ENCODE measurements at regions not wholly inside any gene's neighbourhood (a gene's known extent, or its start where the extent isn't known, plus 50 kb on each side); places are given as distances from the start of the nearest gene placed in this dataset.

DNA sequence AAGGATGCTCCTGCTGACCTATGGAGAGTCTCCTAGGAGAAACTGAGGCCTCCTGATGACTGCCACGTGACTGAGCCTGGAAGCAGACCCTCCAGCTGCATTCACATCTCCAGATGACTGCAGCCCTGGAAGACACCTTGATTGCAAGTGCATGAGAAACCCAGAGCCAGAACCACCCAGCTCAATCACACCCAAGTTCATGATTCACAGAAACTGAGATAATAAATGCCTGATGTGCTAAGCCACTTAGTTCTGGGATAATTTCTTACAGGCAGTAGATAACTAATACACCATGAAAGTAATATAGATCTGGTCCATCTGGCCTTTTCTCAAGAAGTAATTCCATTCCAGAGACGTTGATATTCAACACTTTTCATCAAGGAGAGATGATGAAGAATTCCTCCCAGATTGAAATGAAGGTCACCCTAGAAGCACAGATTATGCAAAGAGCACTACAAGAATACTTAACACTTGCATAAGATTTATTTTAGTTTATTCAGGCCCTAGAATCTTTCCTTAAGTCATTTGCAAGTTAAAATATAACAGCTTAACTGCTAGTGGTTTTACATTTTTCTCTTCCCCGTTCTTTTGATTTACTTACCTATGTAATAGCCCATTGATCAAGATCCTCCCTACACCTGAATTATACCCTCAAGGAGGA lies 208.2 kb upstream of the INHBA start:
- Mint-ChIP-seq H3K4me3 (ENCODE audit: low read depth, unreplicated experiment) (no peak overlapping the region), H3K27ac (ENCODE audit: unreplicated experiment) (no peak overlapping the region), H3K27me3 (ENCODE audit: unreplicated experiment) (no peaks in the 10 kb centered on the region), H3K4me1 (ENCODE audit: low read depth, unreplicated experiment) (no peaks in the 10 kb centered on the region), H3K36me3 (ENCODE audit: insufficient read depth, unreplicated experiment) (no peaks in the 10 kb centered on the region), H3K9me3 (ENCODE audit: low read depth, unreplicated experiment) (peaks cover 3% of the 10 kb centered on the region)
- intact Hi-C loops (cut with micrococcal nuclease; ENCODE audit: unreplicated experiment) = no loop called here
- BruUV-seq (replicated peaks) = no TSS peak
- CTCF ChIA-PET = no interaction called here
- DNase-seq = no peak
- TF ChIP-seq, protein P1, sequence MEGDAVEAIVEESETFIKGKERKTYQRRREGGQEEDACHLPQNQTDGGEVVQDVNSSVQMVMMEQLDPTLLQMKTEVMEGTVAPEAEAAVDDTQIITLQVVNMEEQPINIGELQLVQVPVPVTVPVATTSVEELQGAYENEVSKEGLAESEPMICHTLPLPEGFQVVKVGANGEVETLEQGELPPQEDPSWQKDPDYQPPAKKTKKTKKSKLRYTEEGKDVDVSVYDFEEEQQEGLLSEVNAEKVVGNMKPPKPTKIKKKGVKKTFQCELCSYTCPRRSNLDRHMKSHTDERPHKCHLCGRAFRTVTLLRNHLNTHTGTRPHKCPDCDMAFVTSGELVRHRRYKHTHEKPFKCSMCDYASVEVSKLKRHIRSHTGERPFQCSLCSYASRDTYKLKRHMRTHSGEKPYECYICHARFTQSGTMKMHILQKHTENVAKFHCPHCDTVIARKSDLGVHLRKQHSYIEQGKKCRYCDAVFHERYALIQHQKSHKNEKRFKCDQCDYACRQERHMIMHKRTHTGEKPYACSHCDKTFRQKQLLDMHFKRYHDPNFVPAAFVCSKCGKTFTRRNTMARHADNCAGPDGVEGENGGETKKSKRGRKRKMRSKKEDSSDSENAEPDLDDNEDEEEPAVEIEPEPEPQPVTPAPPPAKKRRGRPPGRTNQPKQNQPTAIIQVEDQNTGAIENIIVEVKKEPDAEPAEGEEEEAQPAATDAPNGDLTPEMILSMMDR (IDR thresholded peaks at IDR 0.05; ENCODE audit: unreplicated experiment) = no peak

DNA sequence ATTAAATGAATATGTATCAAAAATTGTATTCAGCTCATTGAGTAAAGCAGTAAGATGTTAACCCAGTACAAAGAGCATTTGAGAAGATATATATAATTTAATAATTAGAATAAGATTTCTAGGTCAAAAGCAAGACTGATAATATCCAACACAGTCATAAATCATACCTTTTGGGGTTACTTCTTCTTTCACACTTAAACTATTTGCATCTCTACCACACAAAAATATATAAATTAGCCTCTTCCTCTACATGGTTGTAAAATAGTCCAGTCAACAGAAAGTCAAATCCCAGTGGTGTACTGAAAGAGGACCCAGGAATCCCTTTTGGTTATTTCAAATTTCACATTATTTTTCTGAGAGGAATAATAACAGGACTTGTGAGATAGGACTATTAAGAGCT lies 204.6 kb upstream of the INHBA start:
- Mint-ChIP-seq H3K27me3 (ENCODE audit: unreplicated experiment) (no peaks in the 10 kb centered on the region), H3K27ac (ENCODE audit: unreplicated experiment) (no peak overlapping the region), H3K4me1 (ENCODE audit: low read depth, unreplicated experiment) (no peaks in the 10 kb centered on the region), H3K9me3 (ENCODE audit: low read depth, unreplicated experiment) (peaks cover 3% of the 10 kb centered on the region), H3K36me3 (ENCODE audit: insufficient read depth, unreplicated experiment) (no peaks in the 10 kb centered on the region), H3K4me3 (ENCODE audit: low read depth, unreplicated experiment) (no peak overlapping the region)
- CTCF ChIA-PET = no interaction called here
- no TSS peak for BruUV-seq (replicated peaks)
- intact Hi-C loops (cut with micrococcal nuclease; ENCODE audit: unreplicated experiment) = no loop called here
- no peak for DNase-seq
- TF ChIP-seq, protein P1 (IDR thresholded peaks at IDR 0.05; ENCODE audit: unreplicated experiment) = no peak

DNA sequence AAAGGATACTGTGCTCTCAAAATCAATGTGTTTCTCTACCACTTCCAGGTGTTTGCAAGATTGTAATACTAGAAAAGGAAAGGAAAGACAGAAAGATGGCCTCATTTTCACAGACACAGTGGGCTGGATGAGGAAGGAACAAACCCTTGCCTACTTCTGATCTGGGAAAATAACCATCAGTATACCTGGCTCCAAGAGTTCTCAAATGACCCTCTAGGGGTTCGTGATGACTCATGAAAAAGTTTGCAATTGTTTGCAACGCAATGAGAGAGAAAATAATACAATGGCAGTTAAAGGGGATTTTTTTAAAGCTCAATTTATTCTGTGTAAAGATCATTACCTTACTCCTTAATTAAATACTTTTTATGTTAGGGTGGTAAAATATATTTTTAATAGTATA lies 197.6 kb upstream of the INHBA start:
- TF ChIP-seq, protein P1 (IDR thresholded peaks at IDR 0.05; ENCODE audit: unreplicated experiment) = no peak
- DNase-seq = no peak
- Mint-ChIP-seq H3K9me3 (ENCODE audit: low read depth, unreplicated experiment) (peaks cover 6% of the 10 kb centered on the region), H3K27me3 (ENCODE audit: unreplicated experiment) (peaks cover 30% of the 10 kb centered on the region), H3K4me3 (ENCODE audit: low read depth, unreplicated experiment) (no peak overlapping the region), H3K4me1 (ENCODE audit: low read depth, unreplicated experiment) (no peaks in the 10 kb centered on the region), H3K36me3 (ENCODE audit: insufficient read depth, unreplicated experiment) (no peaks in the 10 kb centered on the region), H3K27ac (ENCODE audit: unreplicated experiment) (no peak overlapping the region)
- CTCF ChIA-PET = no interaction called here
- no TSS peak for BruUV-seq (replicated peaks)
- intact Hi-C loops (cut with micrococcal nuclease; ENCODE audit: unreplicated experiment) = no loop called here

DNA sequence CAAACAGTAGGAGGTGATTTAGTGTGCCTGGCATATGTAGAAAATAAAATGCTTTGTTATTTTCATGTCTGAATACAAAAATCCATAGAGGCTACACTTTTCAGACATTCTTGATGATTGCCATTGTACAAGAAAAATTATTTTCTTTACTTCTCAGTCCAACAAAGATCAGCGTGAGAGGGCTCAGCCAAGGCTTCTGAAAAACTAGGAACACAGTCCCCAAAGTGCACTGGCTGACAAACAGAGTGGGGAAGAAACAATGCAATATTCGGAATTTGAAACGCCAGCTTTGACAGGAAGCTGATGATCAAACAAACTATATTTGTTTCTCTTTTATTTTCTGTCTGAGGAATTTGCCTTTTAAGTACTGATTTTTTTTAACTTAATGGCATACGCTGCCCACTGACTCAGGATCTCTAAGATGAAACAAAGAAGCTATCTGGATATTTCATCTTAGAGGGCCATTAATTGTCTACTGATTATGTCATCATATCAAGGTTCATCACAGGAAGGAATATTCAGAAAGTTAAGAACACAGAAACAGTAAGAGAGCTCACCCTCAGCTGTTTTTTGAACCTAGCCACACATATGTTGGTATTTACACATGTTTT lies 197.0 kb upstream of the INHBA start:
- CTCF ChIA-PET = no interaction called here

More for the DNA sequence above, 197.0 kb upstream of the INHBA start:
- no peaks in the 10 kb centered on the region for H3K36me3 Mint-ChIP-seq (ENCODE audit: insufficient read depth, unreplicated experiment)
- TF ChIP-seq, protein P1 (IDR thresholded peaks at IDR 0.05; ENCODE audit: unreplicated experiment) = no peak
- intact Hi-C loops (cut with micrococcal nuclease; ENCODE audit: unreplicated experiment) = no loop called here
- H3K4me1 Mint-ChIP-seq (ENCODE audit: low read depth, unreplicated experiment) = no peaks in the 10 kb centered on the region
- no peak overlapping the region for H3K4me3 Mint-ChIP-seq (ENCODE audit: low read depth, unreplicated experiment)
- H3K27ac Mint-ChIP-seq (ENCODE audit: unreplicated experiment) = no peak overlapping the region
- H3K9me3 Mint-ChIP-seq (ENCODE audit: low read depth, unreplicated experiment) = peaks cover 6% of the 10 kb centered on the region
- H3K27me3 Mint-ChIP-seq (ENCODE audit: unreplicated experiment) = peaks cover 31% of the 10 kb centered on the region
- no peak for DNase-seq
- BruUV-seq (replicated peaks) = no TSS peak

All from Calu3 (cell line).